ENCODE measurements at regions not wholly inside any gene's neighbourhood (a gene's known extent, or its start where the extent isn't known, plus 50 kb on each side); places are given as distances from the start of the nearest gene placed in this dataset.

DNA sequence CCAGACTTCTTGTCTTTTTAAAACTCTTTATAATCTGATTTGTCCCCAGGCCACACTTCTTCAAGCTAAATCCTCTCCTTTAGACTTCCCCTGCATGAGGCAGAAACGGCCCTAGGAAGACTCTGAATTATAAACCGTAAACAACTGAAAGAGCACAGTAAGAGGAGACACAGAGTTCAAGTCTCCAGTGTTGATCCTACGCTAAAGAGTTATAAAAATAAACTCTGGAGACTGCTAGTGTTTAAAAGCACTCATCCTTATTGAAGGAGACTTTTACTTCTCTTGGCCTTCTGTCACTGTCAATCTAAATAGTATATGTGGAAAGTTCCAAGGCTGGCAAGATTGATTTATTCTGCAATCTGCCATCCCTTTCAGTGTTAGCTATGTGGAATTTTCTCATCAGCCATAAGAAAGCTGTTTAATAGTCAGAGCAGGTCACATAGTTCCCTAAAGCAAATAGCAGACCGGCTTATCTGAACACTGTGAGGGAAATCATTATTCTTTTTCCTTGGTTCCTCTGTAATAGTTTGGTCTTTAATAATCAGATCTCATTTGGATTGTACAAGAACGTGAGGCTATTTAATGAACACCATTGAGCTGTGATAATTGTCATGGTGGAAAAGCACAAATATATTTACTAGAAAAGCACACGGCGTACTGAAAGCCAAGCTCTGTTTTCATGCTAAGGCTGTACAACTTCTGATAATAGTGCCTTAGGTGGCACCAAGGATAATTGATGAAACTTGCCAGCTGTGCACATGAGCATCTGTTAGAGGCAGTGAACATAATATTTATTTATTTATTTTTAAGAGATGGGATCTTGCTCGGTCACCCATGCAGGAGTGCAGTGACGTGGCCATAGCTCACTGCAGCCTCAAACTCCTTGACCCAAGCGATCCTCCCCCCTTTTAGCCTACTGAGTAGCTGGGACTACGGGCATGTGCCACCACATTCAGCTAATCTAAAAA is 157.7 kb downstream of the CEP135 start:
- H3K36me3 ChIP-seq = no peaks in the 10 kb centered on the region
- H3K9me3 ChIP-seq (replicated peaks) = no peaks in the 10 kb centered on the region
- H3K4me3 ChIP-seq = no peak overlapping the region
- H3K27ac ChIP-seq = no peak overlapping the region
- DNase-seq (ENCODE audit: low read depth in 1 of 2, low spot score in 2 of 2) = no peak
- H3K4me1 ChIP-seq (replicated peaks) = no peaks in the 10 kb centered on the region
- peaks cover 2% of the 10 kb centered on the region; the same call in 1 of the 2 replicates for H3K27me3 ChIP-seq (replicated peaks)

DNA sequence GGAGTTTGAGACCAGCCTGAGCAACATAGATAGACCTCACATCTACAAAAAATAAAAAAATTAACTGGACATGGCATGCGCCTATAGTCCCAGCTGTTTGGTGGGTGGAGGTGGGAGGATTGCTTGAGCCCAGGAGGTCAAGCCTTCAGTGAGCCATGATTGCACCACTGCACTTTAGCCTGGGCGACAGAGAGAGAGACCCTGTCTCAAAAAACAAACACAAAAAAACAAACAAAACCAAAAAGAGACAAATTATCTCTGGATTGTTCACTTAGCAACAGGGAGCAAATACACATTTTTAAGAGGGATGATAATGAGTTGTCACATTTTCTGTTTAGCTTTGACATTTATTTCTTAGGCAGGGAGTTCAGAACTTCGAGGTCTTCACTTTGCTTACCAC is 155.4 kb downstream of the CEP135 start:
- Histone ChIP-seq H3K27ac (no peak overlapping the region), H3K9me3 (replicated peaks) (no peaks in the 10 kb centered on the region), H3K27me3 (replicated peaks) (peaks cover 2% of the 10 kb centered on the region), H3K4me3 (no peak overlapping the region), H3K36me3 (no peaks in the 10 kb centered on the region), H3K4me1 (replicated peaks) (no peaks in the 10 kb centered on the region)
- no peak for DNase-seq (ENCODE audit: low read depth in 1 of 2, low spot score in 2 of 2)

- no peaks in the 10 kb centered on the region for H3K4me1 ChIP-seq (replicated peaks)
- H3K27me3 ChIP-seq (replicated peaks) = peaks cover 2% of the 10 kb centered on the region
- H3K27ac ChIP-seq = no peak overlapping the region
- no peaks in the 10 kb centered on the region for H3K36me3 ChIP-seq
- DNase-seq (ENCODE audit: low read depth in 1 of 2, low spot score in 2 of 2) = no peak
- no peak overlapping the region for H3K4me3 ChIP-seq
- H3K9me3 ChIP-seq (replicated peaks) = no peaks in the 10 kb centered on the region
Measured at GRCh38 chr4:56102601-56103000, 153.9 kb downstream of the CEP135 start.

GRCh38 chr4:56099378-56099786 is 150.6 kb downstream of the CEP135 start:
- no peak for DNase-seq (ENCODE audit: low read depth in 1 of 2, low spot score in 2 of 2)
- no peaks in the 10 kb centered on the region for H3K4me1 ChIP-seq (replicated peaks)

GRCh38 chr4:56093576-56093975 is 144.8 kb downstream of the CEP135 start:
- H3K36me3 ChIP-seq = no peaks in the 10 kb centered on the region
- no peak overlapping the region for H3K4me3 ChIP-seq
- no peak for DNase-seq (ENCODE audit: low read depth in 1 of 2, low spot score in 2 of 2)
- no peaks in the 10 kb centered on the region for H3K4me1 ChIP-seq (replicated peaks)
- no peaks in the 10 kb centered on the region for H3K27me3 ChIP-seq (replicated peaks)
- no peak overlapping the region for H3K27ac ChIP-seq
- no peaks in the 10 kb centered on the region for H3K9me3 ChIP-seq (replicated peaks)

More at GRCh38 chr4:56099378-56099786, 150.6 kb downstream of the CEP135 start:
- H3K9me3 ChIP-seq (replicated peaks) = no peaks in the 10 kb centered on the region
- no peaks in the 10 kb centered on the region for H3K36me3 ChIP-seq
- H3K27me3 ChIP-seq (replicated peaks) = peaks cover 2% of the 10 kb centered on the region
- no peak overlapping the region for H3K27ac ChIP-seq
- no peak overlapping the region for H3K4me3 ChIP-seq

GRCh38 chr4:56092540-56092939 is 143.8 kb downstream of the CEP135 start:
- H3K36me3 ChIP-seq = no peaks in the 10 kb centered on the region
- no peaks in the 10 kb centered on the region for H3K4me1 ChIP-seq (replicated peaks)
- no peak overlapping the region for H3K27ac ChIP-seq
- DNase-seq (ENCODE audit: low read depth in 1 of 2, low spot score in 2 of 2) = no peak
- no peaks in the 10 kb centered on the region for H3K27me3 ChIP-seq (replicated peaks)
- no peak overlapping the region for H3K4me3 ChIP-seq
- no peaks in the 10 kb centered on the region for H3K9me3 ChIP-seq (replicated peaks)

GRCh38 chr4:56086561-56086960 is 137.8 kb downstream of the CEP135 start:
- no peak for DNase-seq (ENCODE audit: low read depth in 1 of 2, low spot score in 2 of 2)

DNA sequence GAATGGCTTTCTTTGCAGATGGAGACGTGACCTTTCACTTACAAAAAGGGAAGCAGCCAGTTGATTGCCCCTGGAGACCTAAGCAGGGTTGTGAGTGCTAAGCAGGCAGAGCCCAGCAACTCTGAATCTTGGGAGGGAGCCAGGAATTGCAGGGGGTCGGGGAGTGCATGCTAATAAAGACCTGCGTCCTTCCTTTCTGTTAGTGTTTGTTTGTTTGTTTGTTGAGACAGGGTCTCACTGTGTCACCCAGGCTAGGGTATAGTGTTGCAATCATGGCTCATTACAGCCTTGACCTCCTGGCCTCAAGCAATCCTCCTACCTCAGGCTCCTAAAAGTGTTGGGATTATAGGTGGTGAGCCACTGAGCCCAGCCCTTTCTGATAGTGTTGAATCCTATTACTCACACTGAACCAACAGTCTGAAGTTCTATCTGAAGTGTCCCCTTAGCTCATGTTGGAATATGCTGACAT is 137.4 kb downstream of the CEP135 start:
- no peak for DNase-seq (ENCODE audit: low read depth in 1 of 2, low spot score in 2 of 2)
- H3K9me3 ChIP-seq (replicated peaks) = no peaks in the 10 kb centered on the region
- H3K27me3 ChIP-seq (replicated peaks) = 0 out of 2 replicates have a peak, but pooled peaks cover 2% of the 10 kb centered on the region
- no peaks in the 10 kb centered on the region for H3K36me3 ChIP-seq
- H3K4me3 ChIP-seq = no peak overlapping the region
- no peaks in the 10 kb centered on the region for H3K4me1 ChIP-seq (replicated peaks)
- no peak overlapping the region for H3K27ac ChIP-seq

More at GRCh38 chr4:56086561-56086960, 137.8 kb downstream of the CEP135 start:
- no peak overlapping the region for H3K27ac ChIP-seq
- no peaks in the 10 kb centered on the region for H3K36me3 ChIP-seq
- no peak overlapping the region for H3K4me3 ChIP-seq
- H3K4me1 ChIP-seq (replicated peaks) = no peaks in the 10 kb centered on the region
- no peaks in the 10 kb centered on the region for H3K9me3 ChIP-seq (replicated peaks)
- 0 out of 2 replicates have a peak, but pooled peaks cover 2% of the 10 kb centered on the region for H3K27me3 ChIP-seq (replicated peaks)

DNA sequence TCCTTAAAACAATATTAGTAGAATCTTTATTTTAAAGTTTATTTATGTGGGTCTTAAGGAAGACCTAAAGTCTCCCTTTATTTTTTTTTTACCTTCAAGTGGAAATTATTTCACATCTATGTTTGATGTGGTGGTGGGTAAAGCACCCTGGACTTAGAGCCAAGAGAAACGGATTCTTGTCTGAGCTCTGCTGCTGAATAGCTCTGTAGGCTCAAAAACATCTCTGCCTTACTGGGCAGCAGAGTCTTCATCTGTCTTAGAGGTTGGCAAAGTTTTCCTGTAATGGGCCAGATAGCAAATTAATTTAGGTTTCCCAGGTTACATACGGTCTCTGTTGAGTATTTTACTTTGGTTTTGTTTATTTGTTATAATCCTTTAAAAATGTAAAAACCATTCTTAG is 136.5 kb downstream of the CEP135 start:
- no peaks in the 10 kb centered on the region for H3K9me3 ChIP-seq (replicated peaks)
- no peaks in the 10 kb centered on the region for H3K36me3 ChIP-seq
- 0 out of 2 replicates have a peak, but pooled peaks cover 2% of the 10 kb centered on the region for H3K27me3 ChIP-seq (replicated peaks)
- no peaks in the 10 kb centered on the region for H3K4me1 ChIP-seq (replicated peaks)
- no peak overlapping the region for H3K4me3 ChIP-seq
- no peak overlapping the region for H3K27ac ChIP-seq
- no peak for DNase-seq (ENCODE audit: low read depth in 1 of 2, low spot score in 2 of 2)

DNA sequence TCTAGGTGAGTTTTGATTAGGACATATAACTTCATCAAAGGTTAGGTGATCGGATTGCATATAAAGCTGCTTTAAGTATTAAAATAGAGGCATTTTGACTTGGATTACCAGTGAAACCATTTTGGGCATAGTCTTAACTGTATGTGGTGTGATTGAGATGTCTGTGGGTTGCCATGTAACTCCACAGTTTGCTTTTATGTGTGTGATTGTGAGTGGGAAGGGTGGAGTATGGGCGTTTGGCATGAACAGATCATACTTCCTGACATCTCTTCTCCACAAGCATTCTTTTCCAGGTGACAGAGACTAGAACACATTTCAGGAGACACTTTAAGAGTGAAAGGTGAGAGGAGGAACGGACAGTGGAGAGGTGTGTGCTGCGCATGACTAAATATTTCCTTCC is 136.1 kb downstream of the CEP135 start:
- H3K27ac ChIP-seq = no peak overlapping the region
- H3K4me1 ChIP-seq (replicated peaks) = no peaks in the 10 kb centered on the region
- H3K36me3 ChIP-seq = no peaks in the 10 kb centered on the region
- H3K27me3 ChIP-seq (replicated peaks) = 0 out of 2 replicates have a peak, but pooled peaks cover 2% of the 10 kb centered on the region
- DNase-seq (ENCODE audit: low read depth in 1 of 2, low spot score in 2 of 2) = no peak
- no peaks in the 10 kb centered on the region for H3K9me3 ChIP-seq (replicated peaks)
- no peak overlapping the region for H3K4me3 ChIP-seq

Data from SJSA1 (cell line).